ENCODE measurements at regions not wholly inside any gene's neighbourhood (a gene's known extent, or its start where the extent isn't known, plus 50 kb on each side); places are given as distances from the start of the nearest gene placed in this dataset.

DNA sequence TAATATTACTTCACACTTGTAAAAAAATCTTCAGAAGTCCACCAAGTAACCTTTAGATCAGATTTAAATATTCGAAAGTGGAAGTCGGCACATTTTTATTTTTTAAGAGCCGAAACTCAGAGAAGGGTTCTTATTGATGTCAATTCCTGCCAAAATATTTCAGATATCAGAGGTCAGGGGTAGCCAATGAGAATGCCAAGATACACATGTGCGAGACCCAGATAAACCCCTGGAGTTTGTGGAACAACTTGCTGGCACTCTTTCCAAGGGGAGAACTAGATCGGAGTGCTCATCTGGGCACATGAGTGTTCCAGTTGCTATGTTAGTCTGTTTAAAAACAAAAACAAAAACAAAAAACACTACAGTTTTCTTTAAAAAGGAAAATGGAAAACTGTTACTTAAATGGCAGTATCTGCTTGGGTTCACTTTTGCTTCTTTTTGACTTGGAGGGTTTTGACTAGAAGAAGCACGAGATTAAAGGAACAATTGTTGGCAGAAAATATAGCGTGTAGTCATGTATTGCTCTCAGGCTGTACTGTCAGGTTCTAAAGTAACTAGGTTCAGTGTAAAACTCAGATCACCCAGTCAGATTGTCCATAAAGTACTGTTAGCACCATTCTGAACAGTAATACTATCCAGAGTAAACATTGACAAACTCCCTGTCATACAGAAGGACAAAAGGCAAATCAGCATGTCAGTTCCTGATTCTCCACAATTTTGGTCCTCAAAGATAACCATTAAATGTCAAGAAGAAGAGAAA lies 188.0 kb upstream of the PACRGL start:
- H3F3A ChIP-seq (ENCODE audit: insufficient read depth, low read length) = no peaks in the 10 kb centered on the region
- H2AFZ ChIP-seq (ENCODE audit: low read length) = no peak overlapping the region
- no peaks in the 10 kb centered on the region for H3K9me2 ChIP-seq (ENCODE audit: low read depth, low read length)

DNA sequence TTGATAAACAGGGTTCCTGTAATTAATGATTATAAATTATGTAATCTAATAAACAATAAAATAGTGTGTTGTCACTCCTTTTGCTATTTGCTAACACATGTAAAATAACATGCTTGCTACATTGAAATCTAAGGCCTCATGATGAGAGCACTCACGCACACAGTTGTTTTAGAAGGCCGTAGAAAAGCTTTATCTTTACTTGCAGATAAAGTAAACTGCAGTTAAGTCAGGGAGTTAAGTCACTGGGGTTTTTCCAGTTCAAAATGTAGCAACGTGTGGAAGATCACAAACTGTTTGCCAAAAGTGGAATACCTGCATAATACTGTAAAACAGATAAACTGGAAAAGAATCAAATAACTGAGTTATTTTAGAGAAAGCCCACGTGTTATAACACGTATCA lies 187.3 kb upstream of the PACRGL start:
- Histone ChIP-seq H3K9me3 (ENCODE audit: low read length) (no peaks in the 10 kb centered on the region), H3K4me1 (ENCODE audit: insufficient read depth, low read length, severe bottlenecking) (no peaks in the 10 kb centered on the region), H3F3A (ENCODE audit: insufficient read depth, low read length) (no peaks in the 10 kb centered on the region), H3K4me3 (ENCODE audit: low read depth, low read length, poor library complexity, severe bottlenecking) (no peak overlapping the region), H3K79me2 (ENCODE audit: insufficient read depth, low read length) (no peaks in the 10 kb centered on the region), H3K27ac (ENCODE audit: low read depth, low read length, poor library complexity, severe bottlenecking) (no peak overlapping the region), H3K27me3 (ENCODE audit: insufficient read depth, low read length) (no peaks in the 10 kb centered on the region), H3K4me2 (ENCODE audit: low read length) (no peak overlapping the region), H2AFZ (ENCODE audit: low read length) (no peak overlapping the region), H3K36me3 (ENCODE audit: insufficient read depth, low read length) (no peaks in the 10 kb centered on the region), H3K9me2 (ENCODE audit: low read depth, low read length) (no peaks in the 10 kb centered on the region), H3K9ac (ENCODE audit: low read length) (no peak overlapping the region), H4K20me1 (ENCODE audit: insufficient read depth, low read length) (no peaks in the 10 kb centered on the region)
- TF ChIP-seq, protein P1, sequence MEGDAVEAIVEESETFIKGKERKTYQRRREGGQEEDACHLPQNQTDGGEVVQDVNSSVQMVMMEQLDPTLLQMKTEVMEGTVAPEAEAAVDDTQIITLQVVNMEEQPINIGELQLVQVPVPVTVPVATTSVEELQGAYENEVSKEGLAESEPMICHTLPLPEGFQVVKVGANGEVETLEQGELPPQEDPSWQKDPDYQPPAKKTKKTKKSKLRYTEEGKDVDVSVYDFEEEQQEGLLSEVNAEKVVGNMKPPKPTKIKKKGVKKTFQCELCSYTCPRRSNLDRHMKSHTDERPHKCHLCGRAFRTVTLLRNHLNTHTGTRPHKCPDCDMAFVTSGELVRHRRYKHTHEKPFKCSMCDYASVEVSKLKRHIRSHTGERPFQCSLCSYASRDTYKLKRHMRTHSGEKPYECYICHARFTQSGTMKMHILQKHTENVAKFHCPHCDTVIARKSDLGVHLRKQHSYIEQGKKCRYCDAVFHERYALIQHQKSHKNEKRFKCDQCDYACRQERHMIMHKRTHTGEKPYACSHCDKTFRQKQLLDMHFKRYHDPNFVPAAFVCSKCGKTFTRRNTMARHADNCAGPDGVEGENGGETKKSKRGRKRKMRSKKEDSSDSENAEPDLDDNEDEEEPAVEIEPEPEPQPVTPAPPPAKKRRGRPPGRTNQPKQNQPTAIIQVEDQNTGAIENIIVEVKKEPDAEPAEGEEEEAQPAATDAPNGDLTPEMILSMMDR (IDR thresholded peaks at IDR 0.05; ENCODE audit: low read length) = no peak
- no peak for TF ChIP-seq EZH2 (IDR thresholded peaks at IDR 0.05; ENCODE audit: borderline replicate concordance, low read length)

More for the DNA sequence above, 188.0 kb upstream of the PACRGL start:
- no peaks in the 10 kb centered on the region for H3K9me3 ChIP-seq (ENCODE audit: low read length)
- H4K20me1 ChIP-seq (ENCODE audit: insufficient read depth, low read length) = no peaks in the 10 kb centered on the region
- H3K4me3 ChIP-seq (ENCODE audit: low read depth, low read length, poor library complexity, severe bottlenecking) = no peak overlapping the region
- no peaks in the 10 kb centered on the region for H3K36me3 ChIP-seq (ENCODE audit: insufficient read depth, low read length)
- TF ChIP-seq EZH2 (IDR thresholded peaks at IDR 0.05; ENCODE audit: borderline replicate concordance, low read length) = no peak
- TF ChIP-seq, protein P1 (IDR thresholded peaks at IDR 0.05; ENCODE audit: low read length) = no peak
- no peak overlapping the region for H3K4me2 ChIP-seq (ENCODE audit: low read length)
- H3K9ac ChIP-seq (ENCODE audit: low read length) = no peak overlapping the region
- no peaks in the 10 kb centered on the region for H3K79me2 ChIP-seq (ENCODE audit: insufficient read depth, low read length)
- H3K27me3 ChIP-seq (ENCODE audit: insufficient read depth, low read length) = no peaks in the 10 kb centered on the region
- no peak overlapping the region for H3K27ac ChIP-seq (ENCODE audit: low read depth, low read length, poor library complexity, severe bottlenecking)
- no peaks in the 10 kb centered on the region for H3K4me1 ChIP-seq (ENCODE audit: insufficient read depth, low read length, severe bottlenecking)

DNA sequence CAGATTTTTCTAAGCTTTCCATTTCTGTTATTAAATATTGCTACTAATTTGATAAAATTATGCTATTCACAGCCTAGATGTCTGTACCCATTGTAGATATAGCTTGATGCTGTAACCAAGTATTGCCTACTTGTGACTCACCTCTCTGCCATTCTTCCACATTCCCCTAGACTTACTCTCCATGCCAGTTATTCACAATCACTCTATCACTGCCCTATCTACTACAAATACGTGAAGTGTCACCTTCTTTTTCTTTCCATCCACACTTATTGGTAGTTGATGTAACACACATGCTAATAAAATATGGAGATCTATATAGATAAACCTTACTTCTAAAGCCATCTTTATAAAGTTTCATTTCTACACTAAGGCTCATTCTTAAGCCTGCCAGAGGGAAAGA lies 179.4 kb upstream of the PACRGL start:
- H3K79me2 ChIP-seq (ENCODE audit: insufficient read depth, low read length) = no peaks in the 10 kb centered on the region
- TF ChIP-seq, protein P1 (IDR thresholded peaks at IDR 0.05; ENCODE audit: low read length) = no peak
- TF ChIP-seq EZH2 (IDR thresholded peaks at IDR 0.05; ENCODE audit: borderline replicate concordance, low read length) = no peak
- H2AFZ ChIP-seq (ENCODE audit: low read length) = no peak overlapping the region
- H4K20me1 ChIP-seq (ENCODE audit: insufficient read depth, low read length) = no peaks in the 10 kb centered on the region
- H3K27ac ChIP-seq (ENCODE audit: low read depth, low read length, poor library complexity, severe bottlenecking) = no peak overlapping the region
- H3K9me3 ChIP-seq (ENCODE audit: low read length) = no peaks in the 10 kb centered on the region
- H3K27me3 ChIP-seq (ENCODE audit: insufficient read depth, low read length) = no peaks in the 10 kb centered on the region
- H3K4me1 ChIP-seq (ENCODE audit: insufficient read depth, low read length, severe bottlenecking) = no peaks in the 10 kb centered on the region
- no peak overlapping the region for H3K4me2 ChIP-seq (ENCODE audit: low read length)
- H3K9me2 ChIP-seq (ENCODE audit: low read depth, low read length) = no peaks in the 10 kb centered on the region
- H3K9ac ChIP-seq (ENCODE audit: low read length) = no peak overlapping the region
- no peaks in the 10 kb centered on the region for H3K36me3 ChIP-seq (ENCODE audit: insufficient read depth, low read length)
- no peak overlapping the region for H3K4me3 ChIP-seq (ENCODE audit: low read depth, low read length, poor library complexity, severe bottlenecking)
- H3F3A ChIP-seq (ENCODE audit: insufficient read depth, low read length) = no peaks in the 10 kb centered on the region

Data from OCI-LY1 (cell line).